OCI-LY1 (cell line): ENCODE measurements at regions not wholly inside any gene's neighbourhood (a gene's known extent, or its start where the extent isn't known, plus 50 kb on each side); places are given as distances from the start of the nearest gene placed in this dataset.

Experiments used
- H2AFZ ChIP-seq: fragments of 200-600 bp; sonication (generic), shearing (Covaris generic); 2 replicates; pipeline ENCODE4 v1.6.0; 2014; ENCODE audit warnings: antibody characterized with exemption, mild to moderate bottlenecking, low read length
- H3F3A ChIP-seq: fragments of 200-600 bp; sonication (generic), shearing (Covaris generic); 2 replicates; pipeline ENCODE4 v1.6.0; 2014; ENCODE audit warnings: mild to moderate bottlenecking, antibody characterized with exemption, low read length, moderate library complexity; ENCODE audit not compliant: insufficient read depth
- H3K27ac ChIP-seq: fragments of 200-600 bp; sonication (generic); 2 replicates; pipeline ENCODE4 v1.5.1; 2014; ENCODE audit warnings: low read length, mixed run types, mild to moderate bottlenecking, low read depth; ENCODE audit not compliant: poor library complexity, severe bottlenecking
- H3K27me3 ChIP-seq: fragments of 200-600 bp; sonication (generic); 2 replicates; pipeline ENCODE4 v1.6.0; 2014; ENCODE audit warnings: antibody characterized with exemption, mild to moderate bottlenecking, low read length, moderate library complexity; ENCODE audit not compliant: insufficient read depth
- H3K36me3 ChIP-seq: fragments of 200-600 bp; sonication (generic); 2 replicates; pipeline ENCODE4 v1.6.1; 2014; ENCODE audit warnings: mild to moderate bottlenecking, antibody characterized with exemption, low read length, moderate library complexity, mixed read lengths; ENCODE audit not compliant: insufficient read depth
- H3K4me1 ChIP-seq: fragments of 200-600 bp; sonication (generic); 2 replicates; pipeline ENCODE4 v1.5.1; 2014; ENCODE audit warnings: mild to moderate bottlenecking, low read length, moderate library complexity; ENCODE audit not compliant: insufficient read depth, severe bottlenecking
- H3K4me2 ChIP-seq: fragments of 200-600 bp; sonication (generic), shearing (Covaris generic); 2 replicates; pipeline ENCODE4 v1.6.1; 2014; ENCODE audit warnings: low read length
- H3K4me3 ChIP-seq: fragments of 200-600 bp; sonication (generic); 2 replicates; pipeline ENCODE4 v1.5.1; 2014; ENCODE audit warnings: low read length, low read depth, mild to moderate bottlenecking, mixed read lengths; ENCODE audit not compliant: poor library complexity, severe bottlenecking
- H3K79me2 ChIP-seq: fragments of 200-600 bp; shearing (Covaris generic); 2 replicates; pipeline ENCODE4 v1.6.1; 2016; ENCODE audit warnings: mixed run types, low read length, mixed read lengths; ENCODE audit not compliant: insufficient read depth
- H3K9ac ChIP-seq: fragments of 200-600 bp; sonication (generic), shearing (Covaris generic); 2 replicates; pipeline ENCODE4 v1.6.1; 2014; ENCODE audit warnings: mild to moderate bottlenecking, low read length, mixed read lengths
- H3K9me2 ChIP-seq: fragments of 200-600 bp; sonication (generic), shearing (Covaris generic); 2 replicates; pipeline ENCODE4 v1.6.1; 2014; ENCODE audit warnings: low read depth, mild to moderate bottlenecking, low read length, mixed read lengths
- H3K9me3 ChIP-seq: fragments of 200-600 bp; shearing (Covaris generic); 2 replicates; pipeline ENCODE4 v1.6.1; 2014; ENCODE audit warnings: low read length, mixed read lengths
- H4K20me1 ChIP-seq: fragments of 200-600 bp; sonication (generic), shearing (Covaris generic); 2 replicates; pipeline ENCODE4 v1.6.0; 2016; ENCODE audit warnings: mild to moderate bottlenecking, low read length; ENCODE audit not compliant: insufficient read depth
- EZH2 ChIP-seq: fragments of 200-600 bp; sonication (generic), shearing (Covaris generic); IDR thresholded peaks from 2 replicates; pipeline ENCODE4 v1.8.0; 2017; ENCODE audit warnings: borderline replicate concordance, mixed run types, mild to moderate bottlenecking, antibody characterized with exemption, low read length, moderate library complexity, mixed read lengths
- TF ChIP-seq, protein P1 (sequence below): fragments of 200-600 bp; sonication (generic), shearing (Covaris generic); IDR thresholded peaks from 2 replicates; pipeline ENCODE4 v1.5.1; 2017; ENCODE audit warnings: mild to moderate bottlenecking, antibody characterized with exemption, low read length, moderate library complexity, mixed read lengths

DNA sequence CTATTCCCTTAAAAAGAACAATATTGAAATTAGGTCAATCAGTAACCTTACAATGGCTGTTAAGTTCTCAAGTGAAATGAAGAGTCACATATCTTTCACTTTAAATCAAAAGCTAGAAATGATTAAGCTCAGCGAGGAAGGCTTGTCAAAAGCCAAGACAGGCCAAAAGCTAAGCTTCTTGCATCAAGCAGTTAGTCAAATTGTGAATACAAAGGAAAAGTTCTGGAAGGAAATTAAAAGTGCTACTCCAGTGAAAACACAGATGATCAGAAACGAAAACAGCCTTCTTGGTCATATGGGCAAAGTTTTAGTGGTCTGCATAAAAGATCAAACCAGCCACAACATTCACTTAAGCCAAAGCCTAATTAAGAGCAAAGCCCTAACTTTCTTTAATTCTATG is 402.6 kb upstream of the ZEB2 start:
- H3K4me1 ChIP-seq: peaks cover 17% of the 10 kb centered on the region
- peak overlapping the region; percentile 25 for H3K27ac ChIP-seq
- no peaks in the 10 kb centered on the region; the same call in 1 of the 2 replicates for H3F3A ChIP-seq
- no peak overlapping the region for H3K9ac ChIP-seq
- H3K9me2 ChIP-seq: no peaks in the 10 kb centered on the region
- H3K27me3 ChIP-seq: no peaks in the 10 kb centered on the region
- TF ChIP-seq, protein P1, sequence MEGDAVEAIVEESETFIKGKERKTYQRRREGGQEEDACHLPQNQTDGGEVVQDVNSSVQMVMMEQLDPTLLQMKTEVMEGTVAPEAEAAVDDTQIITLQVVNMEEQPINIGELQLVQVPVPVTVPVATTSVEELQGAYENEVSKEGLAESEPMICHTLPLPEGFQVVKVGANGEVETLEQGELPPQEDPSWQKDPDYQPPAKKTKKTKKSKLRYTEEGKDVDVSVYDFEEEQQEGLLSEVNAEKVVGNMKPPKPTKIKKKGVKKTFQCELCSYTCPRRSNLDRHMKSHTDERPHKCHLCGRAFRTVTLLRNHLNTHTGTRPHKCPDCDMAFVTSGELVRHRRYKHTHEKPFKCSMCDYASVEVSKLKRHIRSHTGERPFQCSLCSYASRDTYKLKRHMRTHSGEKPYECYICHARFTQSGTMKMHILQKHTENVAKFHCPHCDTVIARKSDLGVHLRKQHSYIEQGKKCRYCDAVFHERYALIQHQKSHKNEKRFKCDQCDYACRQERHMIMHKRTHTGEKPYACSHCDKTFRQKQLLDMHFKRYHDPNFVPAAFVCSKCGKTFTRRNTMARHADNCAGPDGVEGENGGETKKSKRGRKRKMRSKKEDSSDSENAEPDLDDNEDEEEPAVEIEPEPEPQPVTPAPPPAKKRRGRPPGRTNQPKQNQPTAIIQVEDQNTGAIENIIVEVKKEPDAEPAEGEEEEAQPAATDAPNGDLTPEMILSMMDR: no peak
- no peak for TF ChIP-seq EZH2
- H2AFZ ChIP-seq: peak overlapping the region; percentile 69; the same call in 1 of the 2 replicates
- no peaks in the 10 kb centered on the region for H4K20me1 ChIP-seq
- H3K9me3 ChIP-seq: peaks cover 9% of the 10 kb centered on the region; the same call in 1 of the 2 replicates
- H3K4me2 ChIP-seq: peak overlapping the region; percentile 7; the same call in 1 of the 2 replicates
- no peak overlapping the region for H3K4me3 ChIP-seq
- no peaks in the 10 kb centered on the region; the same call in 1 of the 2 replicates for H3K36me3 ChIP-seq
- no peaks in the 10 kb centered on the region for H3K79me2 ChIP-seq

DNA sequence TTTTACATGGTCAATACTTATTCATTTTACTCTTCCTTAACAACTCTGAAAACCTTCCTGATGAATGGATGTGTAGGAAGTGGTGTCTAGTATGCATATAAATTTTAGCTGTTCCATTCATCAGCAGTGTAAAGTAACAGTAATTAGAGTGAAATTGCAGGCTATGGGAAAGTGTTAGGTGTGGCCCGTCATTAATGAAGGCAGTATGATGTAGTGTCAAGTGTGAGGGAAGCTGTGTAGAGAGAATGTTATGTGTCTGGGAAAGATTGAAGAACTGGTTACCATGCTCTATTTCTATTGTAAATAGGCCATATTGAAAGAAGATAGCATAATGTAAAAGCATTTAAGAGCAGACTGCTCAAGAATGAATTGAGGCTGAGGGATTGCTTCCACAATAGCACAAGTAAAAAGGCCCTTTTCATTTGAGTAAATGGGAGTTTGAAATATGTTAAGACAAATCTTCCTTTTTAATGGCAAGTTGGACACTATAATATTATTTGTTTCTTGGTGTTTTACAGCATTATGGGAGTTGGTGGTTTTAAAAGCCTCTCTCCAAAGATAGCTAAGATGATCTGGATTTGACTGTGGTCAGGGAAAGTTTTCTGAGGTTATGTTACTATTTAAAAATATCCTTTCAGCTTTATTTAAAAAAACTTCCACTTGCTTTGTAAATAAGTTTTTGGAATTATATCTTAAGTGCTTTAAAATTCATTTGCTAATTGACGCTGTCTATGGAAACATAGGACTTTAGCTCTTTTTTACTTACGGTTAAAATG is 401.0 kb upstream of the ZEB2 start:
- no peak overlapping the region for H3K27ac ChIP-seq
- H3K79me2 ChIP-seq: no peaks in the 10 kb centered on the region
- no peak overlapping the region for H2AFZ ChIP-seq
- H3K9me2 ChIP-seq: no peaks in the 10 kb centered on the region
- H3K36me3 ChIP-seq: no peaks in the 10 kb centered on the region; the same call in 1 of the 2 replicates
- H3K4me3 ChIP-seq: no peak overlapping the region
- H3F3A ChIP-seq: no peaks in the 10 kb centered on the region
- H3K4me2 ChIP-seq: no peak overlapping the region
- no peak for TF ChIP-seq EZH2
- TF ChIP-seq, protein P1: no peak
- H4K20me1 ChIP-seq: no peaks in the 10 kb centered on the region
- no peak overlapping the region for H3K9ac ChIP-seq
- H3K27me3 ChIP-seq: no peaks in the 10 kb centered on the region
- peaks cover 17% of the 10 kb centered on the region for H3K4me1 ChIP-seq
- peaks cover 4% of the 10 kb centered on the region; the same call in 1 of the 2 replicates for H3K9me3 ChIP-seq

DNA sequence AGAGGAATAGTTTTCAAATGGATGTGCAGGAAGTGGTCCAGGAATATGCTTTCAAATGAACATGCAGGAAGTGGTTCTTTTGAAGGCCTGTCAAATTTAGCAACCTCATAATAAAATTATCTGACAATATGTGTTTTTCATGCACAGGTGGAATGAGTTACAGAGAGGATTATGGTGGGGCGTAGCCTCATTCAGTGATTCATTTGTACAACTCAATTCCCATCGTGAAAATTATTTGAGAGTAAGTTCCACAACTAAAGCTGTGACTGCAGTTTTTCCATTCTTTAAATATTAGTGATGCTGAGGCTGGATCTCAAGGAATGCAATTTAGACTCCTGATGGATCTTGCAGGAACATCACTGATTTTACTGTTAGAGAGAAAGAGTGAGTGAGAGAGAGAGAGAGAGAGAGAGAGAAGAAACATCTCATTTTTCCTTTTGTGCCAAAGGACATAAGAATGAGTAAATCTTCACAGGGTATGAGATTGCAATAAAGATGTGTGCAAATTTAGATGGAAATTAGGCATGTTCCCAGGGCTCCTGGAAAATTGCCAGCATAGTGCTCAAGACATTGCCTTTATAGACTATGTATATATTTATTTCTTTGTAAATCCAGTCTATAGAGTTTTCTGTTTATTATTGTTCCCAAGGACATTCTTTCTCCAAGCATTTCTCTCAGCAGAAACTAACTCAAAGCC is 394.9 kb upstream of the ZEB2 start:
- no peak overlapping the region for H3K4me2 ChIP-seq
- H2AFZ ChIP-seq: 0 out of 2 replicates have a peak overlapping the region, but pooled peaks have one; percentile 35
- H3F3A ChIP-seq: no peaks in the 10 kb centered on the region
- no peaks in the 10 kb centered on the region for H3K27me3 ChIP-seq
- H3K4me3 ChIP-seq: no peak overlapping the region
- H3K36me3 ChIP-seq: no peaks in the 10 kb centered on the region
- H3K27ac ChIP-seq: no peak overlapping the region
- no peak overlapping the region for H3K9ac ChIP-seq
- TF ChIP-seq, protein P1: no peak
- no peak for TF ChIP-seq EZH2
- no peaks in the 10 kb centered on the region for H4K20me1 ChIP-seq
- H3K9me3 ChIP-seq: no peaks in the 10 kb centered on the region
- no peaks in the 10 kb centered on the region for H3K79me2 ChIP-seq
- H3K9me2 ChIP-seq: no peaks in the 10 kb centered on the region
- H3K4me1 ChIP-seq: no peaks in the 10 kb centered on the region
